T-helper 2 cell treated with Interferon-gamma antibody and Interleukin-4, amounts not matched to agents 100 ng/mL and 5 ng/mL, for 36 hours (primary cell): ENCODE measurements at regions not wholly inside any gene's neighbourhood (a gene's known extent, or its start where the extent isn't known, plus 50 kb on each side); places are given as distances from the start of the nearest gene placed in this dataset.
"Not testable (repeated sequence)": the region's sequence is repeated elsewhere in the genome, so short reads cannot be mapped to it uniquely, and the experiment has no call there.

Experiments
- intact Hi-C: fragments of 100-400 bp; cut with micrococcal nuclease; formaldehyde crosslinking; loops from one replicate; pipeline ENCODE4 v1.15.1; 2023

DNA sequence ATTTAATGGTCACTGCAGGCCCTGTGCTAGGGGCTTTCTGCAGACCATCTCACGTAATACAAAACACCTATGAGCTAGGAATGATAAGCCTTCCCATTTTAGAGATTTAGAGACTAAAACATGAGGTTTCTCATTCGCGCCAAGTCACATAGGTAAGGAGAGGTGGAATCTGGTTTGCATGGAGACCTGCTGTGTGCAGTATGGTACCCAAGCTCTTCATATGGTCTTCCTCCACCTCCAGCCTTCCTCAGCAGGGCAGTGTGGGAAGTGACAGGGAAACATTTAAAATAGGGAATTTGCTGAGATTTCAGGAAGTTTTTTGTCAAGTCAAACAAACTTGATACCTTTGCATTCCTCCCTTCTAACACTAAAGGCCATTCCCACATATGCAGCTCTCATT is 337.6 kb downstream of the IL20RB start:
- intact Hi-C loops, result no loop called here

DNA sequence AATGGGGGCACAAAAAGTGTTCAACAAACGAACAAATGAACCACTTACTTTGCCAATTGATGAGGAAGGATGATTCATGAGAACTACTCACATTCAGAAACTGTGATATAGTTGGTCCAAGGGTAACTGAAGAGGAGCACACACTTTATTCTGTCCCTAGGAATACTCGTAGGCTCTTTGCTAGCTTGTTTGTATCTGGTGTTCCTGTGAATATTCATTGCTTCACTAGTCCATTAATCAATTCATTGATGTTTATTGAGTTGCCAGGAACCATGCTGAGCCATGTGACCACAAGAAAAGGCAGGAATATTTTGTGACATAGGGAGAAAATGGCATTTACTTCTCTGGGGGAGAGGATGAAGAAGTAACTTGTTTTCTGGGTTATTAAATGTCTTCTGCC is 338.3 kb downstream of the IL20RB start:
- intact Hi-C loops, result no loop called here

DNA sequence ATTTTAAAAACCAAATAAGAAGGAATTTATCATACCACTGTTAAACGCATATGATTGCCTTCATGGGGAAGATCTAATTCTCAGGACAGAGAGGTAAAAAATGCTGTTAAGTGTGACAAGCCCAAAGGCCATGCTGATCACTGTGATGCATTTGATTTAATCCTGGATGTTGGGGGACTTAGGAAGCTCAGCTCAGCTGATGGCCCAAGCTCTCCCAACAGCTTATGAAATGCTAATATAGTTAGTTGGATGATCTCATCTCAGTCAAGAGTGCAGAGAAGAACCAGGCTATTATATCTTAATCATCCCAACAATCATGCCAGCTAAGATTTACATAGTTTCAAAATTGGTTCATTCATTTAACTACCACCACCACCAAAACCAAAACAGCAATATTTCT is 340.0 kb downstream of the IL20RB start:
- intact Hi-C loops, result no loop called here

DNA sequence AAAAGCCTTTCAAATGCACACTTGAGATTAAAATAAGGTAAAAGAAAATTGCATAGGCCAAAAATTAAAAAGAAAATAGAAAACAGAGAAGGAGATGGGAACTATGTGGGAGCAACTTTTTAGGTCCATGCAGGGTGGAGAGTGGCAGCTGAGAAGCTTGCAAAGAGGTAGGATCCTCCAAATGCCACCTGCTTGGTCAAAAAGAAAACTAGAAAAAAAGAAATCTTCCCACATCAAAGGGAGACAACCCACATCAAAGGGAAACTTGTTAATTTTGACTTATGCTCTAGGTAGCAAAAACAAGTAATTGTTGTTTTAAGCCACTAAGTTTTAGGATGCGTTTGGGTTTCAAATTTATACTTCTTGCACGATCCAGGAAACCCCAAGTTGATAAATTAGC is 342.9 kb downstream of the IL20RB start:
- intact Hi-C loops, result no loop called here

DNA sequence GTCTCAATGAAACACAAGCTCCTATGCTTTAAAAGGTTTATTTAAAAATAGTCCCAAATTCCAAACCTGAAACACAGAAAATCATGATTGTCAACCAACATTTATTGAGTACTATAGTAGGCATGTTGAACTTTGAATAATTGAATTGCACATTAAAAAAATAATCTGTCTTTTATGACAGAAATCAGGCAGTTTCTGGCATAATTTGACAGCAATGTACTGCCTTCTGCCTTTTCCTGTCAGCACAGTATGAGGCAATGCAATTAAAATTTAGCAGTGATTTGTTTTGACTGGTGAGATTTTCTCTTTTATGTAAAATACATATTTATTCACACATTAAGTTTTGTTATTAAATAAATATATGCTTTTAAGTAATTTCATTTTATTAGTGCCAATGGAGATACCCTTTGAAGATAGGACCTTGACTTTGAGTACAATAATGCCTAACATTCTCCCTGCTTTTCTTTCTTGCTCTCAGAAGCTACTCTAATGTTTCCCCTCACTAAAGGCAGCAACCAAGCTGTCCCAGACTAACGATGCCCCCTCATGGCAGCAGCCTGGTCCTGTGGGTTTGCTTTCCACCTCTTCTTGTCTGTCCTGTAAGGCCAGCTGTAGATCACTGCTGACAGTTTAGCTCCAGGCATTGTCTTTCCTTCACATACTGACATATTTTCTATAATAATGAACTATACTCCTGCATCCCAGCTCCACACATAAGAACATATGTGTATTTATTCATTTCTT is 346.7 kb downstream of the IL20RB start:
- intact Hi-C loops, result no loop called here

DNA sequence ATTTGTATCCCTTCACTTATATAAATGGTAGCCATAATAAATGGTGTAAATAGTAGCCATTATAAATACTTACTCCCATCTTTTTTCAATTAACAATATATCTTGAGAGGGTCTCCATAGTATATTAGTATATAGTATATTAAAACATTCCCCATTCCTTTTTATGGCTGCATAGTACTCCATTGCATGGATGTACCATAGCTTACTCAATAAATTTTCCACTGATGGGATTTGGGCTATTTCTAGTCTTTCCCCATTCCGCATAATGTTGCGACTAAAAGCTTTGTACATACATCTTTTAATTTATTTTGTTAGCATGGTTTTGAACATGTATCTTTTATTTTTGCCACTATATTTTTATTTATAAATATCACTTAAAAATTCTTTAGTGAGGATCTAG is 366.3 kb downstream of the IL20RB start:
- intact Hi-C loops, result no loop called here

DNA sequence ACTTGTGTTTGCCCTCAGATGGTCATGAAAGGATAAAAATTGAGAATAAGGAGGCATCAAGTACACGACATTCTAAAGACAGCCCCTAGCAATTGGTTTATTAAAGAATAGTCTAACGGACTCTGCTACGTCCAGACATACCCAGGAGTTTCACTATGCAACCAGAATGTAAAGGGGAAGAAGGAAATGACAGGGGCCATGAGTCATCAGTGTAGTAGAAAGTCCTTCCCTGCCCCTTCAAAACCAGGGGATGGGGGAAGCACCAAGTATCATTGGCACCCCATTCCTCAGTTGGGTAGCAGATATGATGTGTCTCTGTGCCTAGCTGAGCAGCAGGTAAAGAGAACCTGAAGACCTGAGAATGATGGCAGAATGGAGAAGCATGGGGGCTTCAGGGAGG is 367.4 kb downstream of the IL20RB start:
- intact Hi-C loops, result no loop called here

DNA sequence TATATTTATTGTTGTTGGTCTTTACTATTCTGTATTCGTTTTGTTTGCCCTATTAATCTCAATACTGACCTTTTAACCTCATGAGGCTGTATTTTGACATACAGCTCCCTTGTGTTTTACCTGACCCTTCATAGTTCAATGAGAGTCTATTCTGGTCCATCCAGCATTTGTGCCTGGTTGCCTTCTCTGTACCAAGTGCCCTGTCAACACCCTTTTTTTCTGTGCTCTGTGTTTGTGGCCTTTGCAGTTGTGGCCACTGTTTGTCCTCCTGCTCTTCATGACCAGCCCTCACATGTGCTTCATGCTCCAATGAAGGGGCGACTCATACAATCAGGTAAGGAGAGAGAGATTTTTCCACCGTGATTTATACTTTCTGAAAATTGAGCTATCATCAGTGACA is 368.2 kb downstream of the IL20RB start:
- intact Hi-C loops, result no loop called here

DNA sequence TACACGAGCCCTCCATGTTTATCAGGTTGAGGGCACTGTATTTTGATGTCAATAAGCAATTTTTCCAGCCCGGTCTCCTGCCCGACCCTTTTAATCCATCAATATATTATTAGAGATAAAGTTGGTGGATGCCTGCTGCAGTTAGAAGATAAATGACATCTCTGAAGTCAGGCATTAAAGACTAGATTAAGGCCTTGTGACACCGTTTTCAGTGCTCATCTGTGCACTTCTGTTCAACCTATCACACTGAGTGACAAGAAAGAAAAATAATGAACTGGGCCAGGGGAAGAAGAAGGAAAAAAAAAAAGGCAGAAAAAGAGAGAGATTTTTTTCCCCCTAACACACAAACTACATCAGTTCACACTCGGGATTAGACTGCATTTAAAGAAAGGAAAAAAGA is 371.8 kb downstream of the IL20RB start:
- intact Hi-C loops, result no loop called here

DNA sequence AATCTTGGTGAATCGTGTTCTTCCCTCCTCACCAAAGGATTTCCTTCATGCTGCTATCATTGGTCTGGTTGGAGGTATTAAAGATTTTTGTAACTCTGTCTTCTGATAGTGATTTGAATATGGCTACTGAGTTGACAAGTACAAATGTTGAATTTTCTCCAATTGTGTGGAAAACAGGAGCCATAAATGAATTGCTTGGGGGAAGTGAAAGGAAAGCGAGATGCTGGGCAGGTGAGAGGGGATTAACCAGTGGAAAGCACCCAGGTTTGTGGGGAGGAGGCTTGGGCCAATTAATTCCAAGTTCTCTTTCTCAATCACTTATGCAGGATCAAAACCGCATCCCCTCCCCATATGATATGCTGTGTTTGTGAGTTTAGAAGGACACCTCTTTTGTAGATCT is 372.5 kb downstream of the IL20RB start:
- intact Hi-C loops, result no loop called here

DNA sequence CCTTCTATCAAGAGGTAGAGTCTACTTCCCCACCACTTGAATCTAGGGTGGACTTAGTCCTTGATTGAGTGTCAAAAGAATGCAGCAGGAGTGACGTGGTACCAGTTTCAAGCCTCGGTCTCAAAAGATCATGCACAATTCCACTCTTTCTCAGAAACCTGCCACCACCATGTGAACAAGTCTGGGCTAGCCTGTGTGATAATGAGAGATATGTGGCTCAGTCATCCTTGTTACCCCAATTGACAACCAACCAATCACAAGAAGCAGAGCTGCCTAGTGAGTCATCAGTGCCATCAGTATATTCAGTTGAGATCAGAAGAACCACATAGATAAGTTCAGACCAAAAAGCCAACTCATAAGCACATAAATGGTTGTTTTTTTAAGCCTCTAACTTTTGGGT is 374.5 kb downstream of the IL20RB start:
- intact Hi-C loops, result no loop called here

DNA sequence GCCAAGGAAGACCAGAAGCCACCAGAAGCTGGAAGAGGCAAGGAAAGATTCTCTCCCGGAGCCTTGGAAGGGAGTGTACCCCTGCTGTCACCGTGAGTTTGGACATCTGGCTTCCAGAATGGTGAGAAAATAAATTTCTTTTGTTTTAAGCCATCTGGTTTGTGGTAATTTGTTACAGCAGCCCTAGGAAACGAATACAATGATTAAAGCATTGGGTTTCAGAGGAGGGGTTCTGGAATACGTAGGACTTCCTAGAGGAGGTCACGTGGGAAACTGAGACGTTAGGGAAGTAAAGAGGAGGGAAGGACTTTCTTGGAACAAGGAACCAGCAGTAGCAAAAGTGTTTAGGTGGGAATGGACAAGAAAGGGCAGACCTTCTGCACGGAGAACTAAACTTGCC is 377.7 kb downstream of the IL20RB start:
- intact Hi-C loops, result no loop called here

DNA sequence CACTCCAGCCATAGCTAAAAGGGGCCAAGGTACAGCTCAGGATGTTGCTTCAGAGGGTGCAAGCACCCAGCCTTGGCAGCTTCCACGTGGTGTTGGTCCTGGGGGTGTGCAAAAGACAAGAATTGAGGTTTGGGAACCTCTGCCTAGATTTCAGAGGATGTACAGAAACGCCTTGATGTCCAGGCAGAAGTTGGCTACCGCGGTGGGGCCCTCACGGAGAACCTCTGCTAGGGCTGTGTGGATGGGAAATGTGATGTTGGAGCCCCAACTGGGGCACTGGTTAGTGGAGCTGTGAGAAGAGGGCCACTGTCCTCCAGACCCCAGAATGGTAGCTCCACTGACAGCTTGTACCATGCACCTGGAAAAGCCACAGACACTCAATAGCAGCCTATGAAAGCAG is 380.6 kb downstream of the IL20RB start:
- intact Hi-C loops, result not testable (repeated sequence)

DNA sequence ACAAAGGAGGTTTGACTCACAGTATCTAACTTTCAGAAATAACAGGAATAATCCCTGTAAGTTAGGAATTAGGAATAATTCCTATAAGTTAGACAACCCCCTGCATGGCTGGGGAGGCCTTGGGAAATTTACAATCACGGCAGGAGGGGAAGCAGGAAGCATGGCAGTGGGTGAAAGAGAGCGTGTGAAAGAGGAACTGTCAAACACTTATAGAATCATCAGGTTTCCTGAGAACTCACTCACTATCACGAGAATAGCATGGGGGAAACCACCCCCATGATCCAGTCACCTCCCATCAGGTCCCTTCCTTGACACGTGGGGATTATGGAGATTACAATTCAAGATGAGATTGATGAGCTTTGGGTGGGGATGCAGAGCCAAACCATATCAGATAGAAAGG is 385.5 kb downstream of the IL20RB start:
- intact Hi-C loops, result no loop called here

DNA sequence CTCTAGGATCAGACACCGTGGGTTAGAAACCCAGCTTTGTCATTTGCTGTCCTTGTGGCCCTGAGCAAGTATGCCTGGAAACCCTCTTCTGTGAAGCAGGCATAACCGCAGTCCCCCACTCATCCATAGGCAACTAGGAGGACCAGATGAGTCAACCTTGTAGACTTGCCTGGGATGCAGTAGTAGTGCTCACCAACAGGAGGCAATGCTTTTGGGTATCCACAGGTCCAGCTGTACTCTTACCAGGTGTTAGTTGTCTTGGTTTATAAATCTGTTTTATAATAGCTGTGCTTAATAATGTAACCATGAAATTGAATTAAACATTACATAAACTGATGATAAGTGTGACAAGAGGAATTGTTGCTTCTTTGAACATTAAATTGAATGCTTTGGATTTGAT is 389.3 kb downstream of the IL20RB start:
- intact Hi-C loops, result no loop called here

DNA sequence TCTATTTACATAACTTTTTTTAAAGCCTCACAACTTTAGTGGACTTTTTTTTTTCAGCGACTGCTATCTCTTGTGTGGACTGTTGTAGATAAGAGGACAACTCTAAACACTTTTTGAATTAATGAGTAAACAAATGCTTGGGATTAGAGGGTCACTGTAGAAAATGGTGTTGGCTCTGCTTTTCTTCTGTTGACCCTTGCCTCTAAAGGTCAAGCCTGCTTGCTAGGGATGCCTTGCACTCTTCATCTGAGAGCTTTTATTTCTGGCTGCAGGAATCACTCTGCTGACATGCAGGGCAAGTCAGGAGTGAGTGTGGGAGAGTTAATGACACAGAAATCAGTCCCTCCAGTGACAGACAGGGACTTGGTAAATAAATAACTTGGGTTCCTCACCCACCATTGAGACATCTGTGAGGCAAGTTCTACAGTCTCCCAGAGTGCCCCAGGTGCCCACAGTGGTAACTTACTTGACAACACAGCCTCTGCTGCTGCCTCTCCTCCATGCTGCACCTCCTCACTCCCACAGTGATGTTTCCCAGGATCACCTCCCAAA is 390.1 kb downstream of the IL20RB start:
- intact Hi-C loops, result no loop called here

DNA sequence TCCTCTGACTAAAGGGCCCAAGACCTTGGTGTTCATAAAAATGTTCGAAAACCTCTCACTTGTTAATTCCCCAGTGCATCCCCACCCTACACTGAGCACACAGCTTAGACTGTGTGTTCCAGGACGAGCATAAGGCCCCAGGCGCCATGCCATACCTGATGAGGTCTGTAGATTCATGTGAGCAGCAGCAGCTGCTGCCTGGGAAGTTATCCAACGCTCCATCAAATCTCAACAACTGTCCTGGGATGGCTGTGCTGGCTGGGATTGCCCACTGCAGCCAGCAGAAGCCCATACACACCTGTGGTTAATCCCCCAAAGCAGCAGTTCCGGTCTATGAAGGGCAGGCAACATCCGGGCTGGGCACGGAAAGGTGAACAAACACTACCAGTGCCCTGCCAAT is 391.2 kb downstream of the IL20RB start:
- intact Hi-C loops, result no loop called here

DNA sequence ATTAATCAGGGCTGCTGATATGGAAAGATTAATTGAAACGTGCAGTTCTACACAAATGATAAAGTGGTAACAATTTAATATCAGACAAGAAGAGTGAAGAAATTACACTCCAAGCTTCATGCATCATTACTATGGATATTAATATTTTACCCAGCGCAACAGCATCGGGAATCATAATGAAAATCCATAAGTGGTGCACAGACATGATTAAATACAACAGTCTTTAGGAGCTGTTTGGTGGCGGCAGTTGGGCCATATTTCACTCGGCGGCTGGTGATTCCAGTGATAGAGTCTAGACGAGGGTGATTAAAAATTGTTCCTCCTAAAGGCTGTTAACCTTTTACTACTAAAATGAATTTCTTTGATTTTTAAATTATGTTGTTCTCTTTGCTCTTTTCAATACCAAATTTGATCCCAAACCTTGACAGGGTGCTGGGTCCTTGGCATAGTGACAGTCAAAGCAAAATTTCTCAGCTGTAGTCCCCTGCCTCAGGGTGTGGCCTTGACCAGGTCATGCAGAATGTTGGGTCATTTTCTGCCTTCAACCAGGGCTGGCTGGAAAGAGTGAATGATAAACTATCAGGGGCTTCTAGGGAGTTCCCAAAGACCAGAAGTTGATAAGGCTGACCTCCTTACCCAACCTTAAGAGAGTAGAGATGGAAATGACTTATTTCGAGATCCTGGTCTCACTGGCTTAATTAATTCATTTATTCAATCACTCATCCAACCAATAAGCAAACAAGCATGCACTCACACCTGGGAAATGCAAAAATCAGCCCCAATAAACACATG is 392.0 kb downstream of the IL20RB start:
- intact Hi-C loops, result no loop called here

DNA sequence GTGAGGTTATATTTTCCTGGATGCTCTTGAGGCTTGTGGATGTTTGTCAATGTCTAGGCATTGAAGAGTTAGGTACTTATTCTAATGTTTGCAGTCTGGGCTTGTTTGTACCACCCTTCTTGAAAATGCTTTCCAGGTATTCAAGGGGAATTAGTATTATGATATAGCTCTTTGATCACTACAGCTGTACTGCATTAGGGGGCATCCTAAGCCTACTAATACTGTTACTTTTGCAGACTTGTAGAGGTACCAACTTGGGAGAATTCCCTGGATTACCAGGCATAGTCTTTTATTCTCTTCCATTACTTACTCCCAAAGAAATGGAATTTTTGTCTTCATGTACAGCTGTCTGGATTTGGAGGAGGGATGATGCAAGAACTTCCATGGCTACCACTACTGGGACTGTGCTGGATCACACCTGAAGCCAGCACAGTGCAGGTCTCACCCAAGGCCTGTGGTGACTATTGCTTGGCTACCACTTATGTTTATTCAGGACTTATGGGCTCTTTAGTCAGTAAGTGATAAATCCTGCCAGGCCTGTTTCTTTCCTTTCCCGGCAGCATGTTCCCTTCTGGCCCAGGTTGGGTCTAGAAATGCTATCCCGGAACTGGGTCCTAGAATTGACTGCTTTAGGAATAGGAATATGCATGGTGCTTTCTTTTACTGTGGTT is 402.9 kb downstream of the IL20RB start:
- intact Hi-C loops, result no loop called here

DNA sequence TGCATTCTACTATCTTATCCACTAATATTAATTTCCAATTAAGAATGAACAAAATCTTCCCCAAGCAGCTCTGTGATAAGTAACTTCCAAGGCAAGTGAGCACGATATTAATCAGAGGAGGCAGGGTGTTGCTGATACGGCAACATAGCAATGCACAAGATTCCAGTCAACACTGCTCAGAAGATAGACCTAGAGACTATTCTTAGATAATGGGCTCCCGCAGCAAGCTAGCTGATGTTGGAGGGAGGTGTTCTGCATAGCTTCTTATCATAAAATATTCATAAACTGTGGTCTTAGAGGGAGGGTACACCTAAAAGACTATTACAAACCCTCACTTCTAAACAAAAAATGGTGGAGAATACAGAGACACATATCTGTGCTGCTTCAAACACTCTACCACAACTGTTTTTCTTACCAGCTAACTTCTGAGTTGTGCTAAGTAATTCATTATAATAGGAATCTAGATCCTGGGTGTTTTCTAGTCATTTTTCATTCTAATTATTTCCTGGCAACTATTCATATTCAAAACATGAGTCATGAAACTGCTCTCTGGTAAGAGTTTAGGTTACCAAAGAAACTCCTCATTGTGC is 382.0 kb upstream of the SOX14 start:
- intact Hi-C loops, result no loop called here

DNA sequence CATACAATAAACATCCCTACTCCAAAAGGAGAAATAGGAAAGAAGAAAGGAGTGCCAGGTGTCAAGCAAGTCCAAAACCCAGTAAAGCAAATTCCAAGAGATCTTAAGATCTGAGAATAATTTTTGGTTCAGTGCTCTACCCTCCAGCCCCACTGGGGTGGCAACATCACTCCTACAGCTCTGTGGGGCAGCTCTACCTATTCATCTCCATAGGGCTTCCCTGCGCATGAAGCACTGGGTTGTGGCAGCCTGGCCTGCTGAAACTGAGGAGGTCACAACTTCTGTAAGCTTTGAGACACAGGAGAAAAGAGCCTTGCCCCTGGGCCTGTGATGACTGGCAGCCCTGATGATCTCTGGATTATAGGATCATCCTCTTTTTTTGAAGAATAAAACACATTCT is 378.2 kb upstream of the SOX14 start:
- intact Hi-C loops, result no loop called here

DNA sequence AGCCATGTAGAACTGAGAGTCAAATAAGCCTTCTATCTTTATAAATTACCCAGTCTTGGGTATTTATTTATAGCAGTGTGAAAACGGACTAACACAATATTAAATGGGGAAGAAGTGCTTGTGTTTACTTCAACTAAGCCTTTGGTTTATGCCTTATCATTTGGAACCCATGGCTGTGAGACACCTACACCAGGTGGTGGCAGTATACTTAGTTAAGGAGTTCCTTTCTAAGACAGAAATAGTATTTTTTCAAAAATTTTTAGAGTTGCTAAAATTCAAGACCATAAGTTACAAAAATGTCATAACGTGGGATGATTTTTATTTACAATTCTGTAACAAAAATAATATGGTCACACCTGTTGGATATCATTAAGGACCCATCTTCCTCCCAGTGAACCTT is 354.5 kb upstream of the SOX14 start:
- intact Hi-C loops, result no loop called here
